Panc1 (cell line): ENCODE measurements at regions not wholly inside any gene's neighbourhood (a gene's known extent, or its start where the extent isn't known, plus 50 kb on each side); places are given as distances from the start of the nearest gene placed in this dataset.

Experiments
- ATAC-seq: fragments of 200-7000 bp; cut with Tn5 transposase; 2 replicates; pipeline ENCODE4 v1.9.1; 2020; ENCODE audit warnings: mild to moderate bottlenecking, moderate library complexity
- BruUV-seq: library from RNA; stranded (reverse); fragments of 400-500 nt; replicated peaks from 2 replicates; lab custom pipeline; 2021; lab: Mats Ljungman, UMichigan
- CTCF ChIA-PET: fragments of 300-600 bp; sonication (Branson Sonifier 250); formaldehyde crosslinking; loops from one replicate; lab custom pipeline; 2022; ENCODE audit warnings: antibody characterized with exemption; lab: Charles Lee
- POLR2A ChIA-PET: fragments of 300-600 bp; sonication (Branson Sonifier 250); formaldehyde crosslinking; loops from one replicate; lab custom pipeline; 2022; ENCODE audit warnings: antibody characterized with exemption; lab: Charles Lee
- DNase-seq: peaks from one replicate; pipeline ENCODE4 v3.0.0-alpha.2; 2010; ENCODE audit warnings: low read depth, low spot score
- H3K27ac ChIP-seq: 2 replicates; pipeline ENCODE4 v1.5.1; 2011; ENCODE audit warnings: mild to moderate bottlenecking, low read length, inconsistent platforms
- H3K27me3 ChIP-seq: fragments of 200-500 bp; sonication (Bioruptor generic); 2 replicates; pipeline ENCODE4 v1.6.0; 2014; ENCODE audit warnings: low read length, inconsistent platforms; ENCODE audit not compliant: control insufficient read depth, insufficient read depth
- H3K36me3 ChIP-seq: fragments of 200-500 bp; sonication (Bioruptor generic); 2 replicates; pipeline ENCODE4 v1.5.1; 2014; ENCODE audit warnings: inconsistent platforms, mild to moderate bottlenecking, low read length, moderate library complexity; ENCODE audit not compliant: control insufficient read depth, insufficient read depth
- H3K4me1 ChIP-seq: 2 replicates; pipeline ENCODE4 v1.5.1; 2011; ENCODE audit warnings: inconsistent platforms, mild to moderate bottlenecking, low read length, moderate library complexity; ENCODE audit not compliant: control insufficient read depth, insufficient read depth
- H3K4me3 ChIP-seq, 2 experiments: 2 replicates each; pipeline ENCODE4 v1.5.1; 2011 to 2012; ENCODE audit warnings: low read depth in 2 of 2, low read length in 2 of 2, mild to moderate bottlenecking in 2 of 2, inconsistent platforms in 1 of 2, moderate library complexity in 1 of 2
- H3K9me3 ChIP-seq: fragments of 200-500 bp; sonication (Bioruptor generic); 2 replicates; pipeline ENCODE4 v1.5.1; 2014; ENCODE audit warnings: low read depth, mild to moderate bottlenecking, inconsistent platforms, low read length, moderate library complexity; ENCODE audit not compliant: control insufficient read depth, insufficient read depth
- POLR2AphosphoS5 ChIP-seq: IDR thresholded peaks from 2 replicates; pipeline ENCODE4 v1.6.1; 2012; ENCODE audit warnings: mild to moderate bottlenecking, low read depth, low read length, moderate library complexity
- SIN3A ChIP-seq: IDR thresholded peaks from 2 replicates; pipeline ENCODE4 v1.6.1; 2012; ENCODE audit warnings: low read depth, mild to moderate bottlenecking, low read length, moderate library complexity, borderline replicate concordance; ENCODE audit not compliant: insufficient read depth
- TCF7L2 ChIP-seq: IDR thresholded peaks from 2 replicates; pipeline ENCODE4 v1.6.1; 2011; ENCODE audit warnings: mild to moderate bottlenecking, low read depth, low read length, inconsistent platforms
- in situ Hi-C: cut with HindIII; loops from 2 replicates; pipeline ENCODE4 v1.10.0; 2016; ENCODE audit warnings: low sequenced_read_pairs, low pct_unique_long_range_greater_than_20kb
- intact Hi-C: fragments of 100-400 bp; cut with micrococcal nuclease; formaldehyde crosslinking; loops from one replicate; pipeline ENCODE4 v1.10.0; 2022; ENCODE audit not compliant: unreplicated experiment
- TF ChIP-seq, protein P1 (sequence below), 2 experiments: IDR thresholded peaks; 2 replicates each; pipeline ENCODE4 v1.6.1; 2011 to 2012; ENCODE audit warnings: low read depth in 2 of 2, control low read depth in 1 of 2, low read length in 1 of 2, mild to moderate bottlenecking in 1 of 2, moderate library complexity in 1 of 2; ENCODE audit not compliant: insufficient read depth in 1 of 2
- TF ChIP-seq, protein P2 (sequence below): fragments of 450-650 bp; IDR thresholded peaks from 2 replicates; pipeline ENCODE4 v1.5.1; 2017; ENCODE audit warnings: mild to moderate bottlenecking

DNA sequence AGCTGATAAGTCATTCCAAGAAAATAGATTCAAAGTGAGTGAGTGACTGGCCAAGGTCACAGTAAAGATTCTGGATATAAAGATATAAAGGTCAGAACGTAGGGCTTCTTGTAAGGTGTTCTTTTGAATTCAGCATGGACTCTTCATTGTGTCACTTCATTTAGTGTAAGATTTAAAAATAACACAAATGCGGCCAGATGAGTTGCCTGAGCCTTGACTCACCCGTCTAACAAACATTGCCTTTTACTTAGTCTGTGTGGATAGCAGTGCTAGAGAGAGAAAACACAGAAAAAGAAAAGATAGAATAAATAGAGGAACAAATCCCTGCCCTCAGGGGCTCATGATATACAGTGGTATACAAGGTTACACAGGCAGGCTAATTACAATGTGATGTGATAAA is 223.4 kb downstream of the PLPP3 start:
- intact Hi-C loops = no loop called here
- Histone ChIP-seq H3K4me1 (no peaks in the 10 kb centered on the region), H3K27ac (no peak overlapping the region), H3K36me3 (no peaks in the 10 kb centered on the region), H3K27me3 (no peaks in the 10 kb centered on the region), H3K4me3 (no peak overlapping the region), H3K9me3 (no peaks in the 10 kb centered on the region)
- in situ Hi-C loops = no loop called here
- TF ChIP-seq, protein P1, sequence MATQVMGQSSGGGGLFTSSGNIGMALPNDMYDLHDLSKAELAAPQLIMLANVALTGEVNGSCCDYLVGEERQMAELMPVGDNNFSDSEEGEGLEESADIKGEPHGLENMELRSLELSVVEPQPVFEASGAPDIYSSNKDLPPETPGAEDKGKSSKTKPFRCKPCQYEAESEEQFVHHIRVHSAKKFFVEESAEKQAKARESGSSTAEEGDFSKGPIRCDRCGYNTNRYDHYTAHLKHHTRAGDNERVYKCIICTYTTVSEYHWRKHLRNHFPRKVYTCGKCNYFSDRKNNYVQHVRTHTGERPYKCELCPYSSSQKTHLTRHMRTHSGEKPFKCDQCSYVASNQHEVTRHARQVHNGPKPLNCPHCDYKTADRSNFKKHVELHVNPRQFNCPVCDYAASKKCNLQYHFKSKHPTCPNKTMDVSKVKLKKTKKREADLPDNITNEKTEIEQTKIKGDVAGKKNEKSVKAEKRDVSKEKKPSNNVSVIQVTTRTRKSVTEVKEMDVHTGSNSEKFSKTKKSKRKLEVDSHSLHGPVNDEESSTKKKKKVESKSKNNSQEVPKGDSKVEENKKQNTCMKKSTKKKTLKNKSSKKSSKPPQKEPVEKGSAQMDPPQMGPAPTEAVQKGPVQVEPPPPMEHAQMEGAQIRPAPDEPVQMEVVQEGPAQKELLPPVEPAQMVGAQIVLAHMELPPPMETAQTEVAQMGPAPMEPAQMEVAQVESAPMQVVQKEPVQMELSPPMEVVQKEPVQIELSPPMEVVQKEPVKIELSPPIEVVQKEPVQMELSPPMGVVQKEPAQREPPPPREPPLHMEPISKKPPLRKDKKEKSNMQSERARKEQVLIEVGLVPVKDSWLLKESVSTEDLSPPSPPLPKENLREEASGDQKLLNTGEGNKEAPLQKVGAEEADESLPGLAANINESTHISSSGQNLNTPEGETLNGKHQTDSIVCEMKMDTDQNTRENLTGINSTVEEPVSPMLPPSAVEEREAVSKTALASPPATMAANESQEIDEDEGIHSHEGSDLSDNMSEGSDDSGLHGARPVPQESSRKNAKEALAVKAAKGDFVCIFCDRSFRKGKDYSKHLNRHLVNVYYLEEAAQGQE (IDR thresholded peaks at IDR 0.05; ENCODE audit: insufficient read depth in 1 of 2, low read depth in 2 of 2, low read length in 1 of 2) = no peak
- TF ChIP-seq POLR2AphosphoS5 = no peak
- TF ChIP-seq, protein P2, sequence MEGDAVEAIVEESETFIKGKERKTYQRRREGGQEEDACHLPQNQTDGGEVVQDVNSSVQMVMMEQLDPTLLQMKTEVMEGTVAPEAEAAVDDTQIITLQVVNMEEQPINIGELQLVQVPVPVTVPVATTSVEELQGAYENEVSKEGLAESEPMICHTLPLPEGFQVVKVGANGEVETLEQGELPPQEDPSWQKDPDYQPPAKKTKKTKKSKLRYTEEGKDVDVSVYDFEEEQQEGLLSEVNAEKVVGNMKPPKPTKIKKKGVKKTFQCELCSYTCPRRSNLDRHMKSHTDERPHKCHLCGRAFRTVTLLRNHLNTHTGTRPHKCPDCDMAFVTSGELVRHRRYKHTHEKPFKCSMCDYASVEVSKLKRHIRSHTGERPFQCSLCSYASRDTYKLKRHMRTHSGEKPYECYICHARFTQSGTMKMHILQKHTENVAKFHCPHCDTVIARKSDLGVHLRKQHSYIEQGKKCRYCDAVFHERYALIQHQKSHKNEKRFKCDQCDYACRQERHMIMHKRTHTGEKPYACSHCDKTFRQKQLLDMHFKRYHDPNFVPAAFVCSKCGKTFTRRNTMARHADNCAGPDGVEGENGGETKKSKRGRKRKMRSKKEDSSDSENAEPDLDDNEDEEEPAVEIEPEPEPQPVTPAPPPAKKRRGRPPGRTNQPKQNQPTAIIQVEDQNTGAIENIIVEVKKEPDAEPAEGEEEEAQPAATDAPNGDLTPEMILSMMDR = no peak
- TF ChIP-seq TCF7L2 = no peak
- no peak for TF ChIP-seq SIN3A
- POLR2A ChIA-PET = no interaction called here
- CTCF ChIA-PET = no interaction called here
- DNase-seq = no peak
- no peak for ATAC-seq
- no TSS peak for BruUV-seq

DNA sequence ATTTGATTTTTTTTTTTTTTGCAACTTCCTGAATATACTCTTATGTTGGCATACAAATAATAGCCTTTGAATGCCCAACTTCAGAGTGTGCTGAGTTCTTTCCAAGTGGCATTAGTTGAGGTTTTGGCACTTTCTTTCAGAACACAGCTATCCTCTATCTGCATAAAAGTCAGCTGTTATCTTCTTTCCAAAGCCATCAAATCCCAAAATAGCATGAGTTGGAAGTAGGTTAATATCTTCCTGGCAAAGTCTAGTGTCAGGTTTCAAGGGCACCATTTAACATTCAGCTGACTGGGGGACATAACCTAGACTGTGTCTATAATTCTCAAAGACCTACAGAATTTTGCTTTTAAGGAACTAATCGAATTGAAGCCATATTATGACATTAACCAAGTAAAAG is 223.9 kb downstream of the PLPP3 start:
- ChIA-PET POLR2A (no interaction called here), CTCF (no interaction called here)
- Histone ChIP-seq H3K4me3 (no peak overlapping the region), H3K36me3 (no peaks in the 10 kb centered on the region), H3K9me3 (no peaks in the 10 kb centered on the region), H3K4me1 (no peaks in the 10 kb centered on the region), H3K27me3 (no peaks in the 10 kb centered on the region), H3K27ac (no peak overlapping the region)
- intact Hi-C loops (no loop called here), in situ Hi-C loops (no loop called here)
- no peak for TF ChIP-seq TCF7L2
- no peak for TF ChIP-seq POLR2AphosphoS5
- TF ChIP-seq, protein P1 (IDR thresholded peaks at IDR 0.05; ENCODE audit: insufficient read depth in 1 of 2, low read depth in 2 of 2, low read length in 1 of 2) = no peak
- no peak for TF ChIP-seq SIN3A
- TF ChIP-seq, protein P2 = no peak
- no peak for ATAC-seq
- no TSS peak for BruUV-seq
- no peak for DNase-seq
